ENCODE measurements at regions not wholly inside any gene's neighbourhood (a gene's known extent, or its start where the extent isn't known, plus 50 kb on each side); places are given as distances from the start of the nearest gene placed in this dataset.

- no peak for ATAC-seq (ENCODE audit: low FRiP score)
- no peak for TF ChIP-seq CTCF (IDR thresholded peaks at IDR 0.05)
- DNase-seq (ENCODE audit: low spot score), result no peak
Observed at GRCh38 chr2:208827549-208828221, 421.1 kb downstream of the PTH2R start.

DNA sequence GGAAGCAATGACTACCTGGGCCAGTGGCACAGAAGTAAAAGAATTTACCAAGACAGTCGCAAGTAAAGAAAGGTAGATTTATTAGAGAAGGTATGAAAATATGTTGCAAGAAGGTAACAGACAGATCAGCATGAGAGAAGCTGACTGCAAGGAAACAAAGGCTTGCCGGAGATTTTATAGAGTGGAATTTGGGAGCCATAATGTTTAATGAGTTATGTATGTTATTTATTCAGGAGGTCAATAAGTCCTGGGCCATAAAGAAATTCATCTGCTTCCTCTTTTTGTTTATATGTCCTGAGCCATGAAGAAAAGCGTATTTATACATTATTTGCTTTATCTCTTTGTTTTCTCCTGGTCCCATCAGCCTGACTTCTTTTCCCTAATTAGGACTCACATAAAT, 423.6 kb downstream of the PTH2R start:
- ATAC-seq (ENCODE audit: low FRiP score) (no peak), DNase-seq (ENCODE audit: low spot score) (no peak)
- TF ChIP-seq CTCF (IDR thresholded peaks at IDR 0.05), result no peak

DNA sequence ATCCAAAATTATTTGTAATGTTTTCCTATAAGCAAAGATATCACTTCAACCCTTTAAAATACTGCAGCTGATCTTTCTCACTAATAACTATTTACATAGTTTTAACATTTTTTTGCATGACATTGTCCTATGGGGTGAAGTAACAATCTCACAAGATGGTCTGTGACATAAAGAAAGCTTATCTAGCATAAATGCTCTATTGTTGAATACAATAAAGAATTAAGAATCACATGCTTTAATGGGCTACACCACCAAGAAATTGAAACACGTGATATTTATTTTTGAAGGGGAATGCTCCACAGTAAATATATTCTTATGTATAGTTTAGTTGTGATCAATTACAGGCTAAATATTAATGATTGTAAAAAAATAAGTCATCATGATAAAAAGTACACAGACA, 441.1 kb downstream of the PTH2R start:
- TF ChIP-seq CTCF (IDR thresholded peaks at IDR 0.05), result no peak
- no peak for ATAC-seq (ENCODE audit: low FRiP score)
- no peak for DNase-seq (ENCODE audit: low spot score)

DNA sequence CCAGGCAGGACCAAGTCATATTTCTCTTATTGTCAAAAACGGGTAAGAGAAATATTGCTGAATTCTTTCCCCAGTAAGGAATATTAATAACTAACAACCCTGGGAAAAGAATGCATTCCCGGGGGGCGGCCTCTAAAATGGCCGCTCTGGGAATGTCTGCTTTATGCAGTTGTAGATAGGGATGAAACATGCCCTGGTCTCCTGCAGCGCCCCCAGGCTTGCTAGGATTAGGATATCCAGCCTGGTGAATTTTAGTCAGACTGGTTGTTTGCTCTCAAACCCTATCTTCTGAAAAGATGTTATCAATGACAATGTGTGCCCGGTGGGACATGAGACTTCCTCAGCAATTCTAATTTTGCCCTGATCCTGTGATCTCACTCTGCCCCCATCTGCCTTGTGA, 448.1 kb downstream of the PTH2R start:
- no peak for DNase-seq (ENCODE audit: low spot score)
- no peak for TF ChIP-seq CTCF (IDR thresholded peaks at IDR 0.05)
- no peak for ATAC-seq (ENCODE audit: low FRiP score)

GRCh38 chr2:208867374-208867773, 460.8 kb downstream of the PTH2R start:
- DNase-seq (ENCODE audit: low spot score) (no peak), ATAC-seq (ENCODE audit: low FRiP score) (no peak)
- TF ChIP-seq CTCF (IDR thresholded peaks at IDR 0.05), result no peak

DNA sequence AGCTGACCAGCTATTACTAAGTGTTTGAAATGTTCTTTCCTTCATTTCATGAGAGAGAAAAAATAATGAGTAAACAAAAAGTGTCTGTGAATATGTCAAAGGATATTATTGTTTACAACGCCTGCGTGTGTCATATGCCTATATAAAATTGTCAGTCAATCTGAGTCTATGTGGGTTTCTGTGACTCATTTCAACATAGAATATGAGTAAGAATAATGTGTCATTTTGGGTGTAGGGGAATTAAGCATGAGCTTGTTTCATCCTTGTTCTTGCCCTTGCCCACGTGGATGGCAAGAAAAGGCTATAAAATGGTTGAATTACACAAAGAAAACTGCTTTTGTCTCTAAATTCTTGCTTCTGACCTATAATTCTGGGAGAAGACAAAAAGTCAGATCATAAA, 466.0 kb downstream of the PTH2R start:
- DNase-seq (ENCODE audit: low spot score) (no peak), ATAC-seq (ENCODE audit: low FRiP score) (no peak)
- no peak for TF ChIP-seq CTCF (IDR thresholded peaks at IDR 0.05)

DNA sequence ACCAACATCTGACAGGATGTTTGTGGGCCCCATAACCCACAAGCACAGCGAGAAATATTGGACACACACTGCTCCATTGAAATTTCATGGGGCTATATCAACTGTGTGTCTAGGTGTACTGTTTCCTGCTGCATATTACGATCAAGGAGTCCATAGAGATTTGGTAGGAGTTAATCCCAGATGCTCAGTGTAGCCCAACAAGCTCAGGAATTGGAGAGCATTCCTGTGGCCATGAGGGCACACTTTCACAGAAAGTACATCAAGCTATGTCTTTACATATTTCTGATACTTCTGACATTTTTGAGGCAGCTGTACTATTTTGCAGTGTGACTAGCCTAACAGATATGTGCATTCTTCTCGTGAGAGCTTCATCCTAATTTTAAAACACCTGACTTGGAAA, 473.1 kb downstream of the PTH2R start:
- TF ChIP-seq CTCF (IDR thresholded peaks at IDR 0.05), result no peak
- ATAC-seq (ENCODE audit: low FRiP score) (no peak), DNase-seq (ENCODE audit: low spot score) (no peak)

Measured in omental fat pad (tissue), 3 donors.